RWPE2 (cell line): ENCODE measurements at regions not wholly inside any gene's neighbourhood (a gene's known extent, or its start where the extent isn't known, plus 50 kb on each side); places are given as distances from the start of the nearest gene placed in this dataset.

Experiments used
- ATAC-seq: fragments of 200-7000 bp; cut with Tn5 transposase; 3 replicates; pipeline ENCODE4 v1.9.1; 2021; ENCODE audit warnings: low read depth
- DNase-seq: peaks from one replicate; pipeline ENCODE4 v3.0.0-alpha.2; 2020; ENCODE audit warnings: low spot score
- H3K27ac ChIP-seq: fragments of 450-650 bp; 2 replicates; pipeline ENCODE4 v1.5.1; 2017; ENCODE audit warnings: mild to moderate bottlenecking; ENCODE audit not compliant: poor library complexity, severe bottlenecking
- H3K27me3 ChIP-seq: fragments of 250-450 bp; sonication (Bioruptor Pico); 2 replicates; pipeline ENCODE4 v1.5.1; 2021; ENCODE audit warnings: mild to moderate bottlenecking, moderate library complexity; ENCODE audit not compliant: insufficient read depth, poor library complexity, severe bottlenecking
- H3K36me3 ChIP-seq: fragments of 250-450 bp; sonication (Bioruptor Pico); 2 replicates; pipeline ENCODE4 v1.5.1; 2020; ENCODE audit warnings: low read depth, mild to moderate bottlenecking, moderate library complexity
- H3K4me1 ChIP-seq: fragments of 250-450 bp; sonication (Bioruptor Pico); 2 replicates; pipeline ENCODE4 v1.5.1; 2021; ENCODE audit warnings: mild to moderate bottlenecking, moderate library complexity; ENCODE audit not compliant: insufficient read depth, poor library complexity, severe bottlenecking
- H3K4me3 ChIP-seq: fragments of 250-450 bp; sonication (Bioruptor Pico); 2 replicates; pipeline ENCODE4 v1.5.1; 2021; ENCODE audit warnings: mild to moderate bottlenecking, moderate library complexity; ENCODE audit not compliant: severe bottlenecking
- H3K9me3 ChIP-seq: fragments of 250-450 bp; sonication (Bioruptor Pico); 2 replicates; pipeline ENCODE4 v1.5.1; 2021; ENCODE audit warnings: mild to moderate bottlenecking, moderate library complexity; ENCODE audit not compliant: severe bottlenecking
- CTCF ChIP-seq: fragments of 450-650 bp; IDR thresholded peaks from one replicate; pipeline ENCODE4 v1.5.1; 2017; ENCODE audit warnings: mild to moderate bottlenecking, moderate library complexity; ENCODE audit not compliant: poor library complexity, severe bottlenecking

GRCh38 chr1:5713101-5714010 lies 278.9 kb downstream of the NPHP4 start:
- no peaks in the 10 kb centered on the region for H3K36me3 ChIP-seq
- peaks cover 8% of the 10 kb centered on the region for H3K4me1 ChIP-seq
- no peak for DNase-seq
- H3K27me3 ChIP-seq: no peaks in the 10 kb centered on the region
- no peaks in the 10 kb centered on the region for H3K9me3 ChIP-seq
- ATAC-seq: no peak
- no peak overlapping the region for H3K4me3 ChIP-seq
- no peak overlapping the region for H3K27ac ChIP-seq
- no peak for TF ChIP-seq CTCF

- no peaks in the 10 kb centered on the region for H3K36me3 ChIP-seq
- H3K9me3 ChIP-seq: no peaks in the 10 kb centered on the region
- no peaks in the 10 kb centered on the region for H3K27me3 ChIP-seq
- no peak for ATAC-seq
- DNase-seq: no peak
- no peak overlapping the region for H3K27ac ChIP-seq
- H3K4me1 ChIP-seq: no peaks in the 10 kb centered on the region
- TF ChIP-seq CTCF: no peak
- H3K4me3 ChIP-seq: no peak overlapping the region
These were observed 280.1 kb downstream of the NPHP4 start for GRCh38 chr1:5711956-5712645.

- H3K27me3 ChIP-seq: no peaks in the 10 kb centered on the region
- no peak for TF ChIP-seq CTCF
These were observed 281.1 kb downstream of the NPHP4 start for GRCh38 chr1:5711079-5711478.

GRCh38 chr1:5709976-5710375 lies 282.2 kb downstream of the NPHP4 start:
- H3K27ac ChIP-seq: no peak overlapping the region
- H3K27me3 ChIP-seq: no peaks in the 10 kb centered on the region
- TF ChIP-seq CTCF: no peak
- no peak for DNase-seq
- ATAC-seq: no peak
- H3K9me3 ChIP-seq: no peaks in the 10 kb centered on the region
- no peak overlapping the region for H3K4me3 ChIP-seq
- no peaks in the 10 kb centered on the region for H3K4me1 ChIP-seq
- no peaks in the 10 kb centered on the region for H3K36me3 ChIP-seq

More at GRCh38 chr1:5711079-5711478, 281.1 kb downstream of the NPHP4 start:
- DNase-seq (no peak), ATAC-seq (no peak)
- Histone ChIP-seq H3K27ac (no peak overlapping the region), H3K4me1 (no peaks in the 10 kb centered on the region), H3K9me3 (no peaks in the 10 kb centered on the region), H3K4me3 (no peak overlapping the region), H3K36me3 (no peaks in the 10 kb centered on the region)
